ENCODE measurements at regions not wholly inside any gene's neighbourhood (a gene's known extent, or its start where the extent isn't known, plus 50 kb on each side); places are given as distances from the start of the nearest gene placed in this dataset.

GRCh38 chr14:26773906-26774593 is 176.2 kb upstream of the NOVA1 start:
- no peak for DNase-seq

DNA sequence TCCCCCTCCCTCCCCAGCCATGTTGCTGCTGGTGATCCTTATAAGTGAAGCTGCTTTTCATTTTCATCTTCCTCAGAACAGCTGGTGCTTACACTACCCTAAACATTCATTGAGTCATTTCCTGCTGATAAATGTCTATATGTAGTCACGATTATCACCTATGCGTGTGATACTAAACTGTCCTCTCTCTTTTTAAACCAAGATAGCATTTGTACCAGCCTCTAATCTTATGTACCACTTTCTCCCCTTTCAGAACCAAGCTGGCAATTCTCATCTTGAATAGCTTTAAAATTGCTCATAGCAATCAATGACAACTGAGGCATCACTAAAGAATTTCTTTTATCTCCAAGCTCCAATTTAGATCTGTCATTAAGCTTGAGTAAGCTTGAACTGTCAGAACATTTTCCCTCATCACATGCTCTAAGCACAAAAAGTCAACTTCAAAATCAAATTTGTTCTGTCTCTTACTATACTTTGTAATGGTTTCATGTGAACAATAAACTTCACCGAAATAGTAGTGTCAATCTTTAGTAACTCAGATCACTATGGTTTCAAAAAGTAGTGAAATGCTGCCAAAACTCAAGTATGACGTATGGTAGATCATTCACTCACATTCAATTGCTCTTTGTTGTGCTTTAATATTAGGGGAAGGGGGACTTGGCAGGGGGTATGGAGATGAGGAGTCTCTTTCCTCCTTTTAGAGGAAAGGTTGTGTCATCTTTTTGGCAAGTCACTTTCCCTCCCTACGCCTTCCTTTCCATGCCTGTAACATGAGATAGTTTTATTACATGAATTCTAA is 178.1 kb upstream of the NOVA1 start:
- DNase-seq, result no peak

DNA sequence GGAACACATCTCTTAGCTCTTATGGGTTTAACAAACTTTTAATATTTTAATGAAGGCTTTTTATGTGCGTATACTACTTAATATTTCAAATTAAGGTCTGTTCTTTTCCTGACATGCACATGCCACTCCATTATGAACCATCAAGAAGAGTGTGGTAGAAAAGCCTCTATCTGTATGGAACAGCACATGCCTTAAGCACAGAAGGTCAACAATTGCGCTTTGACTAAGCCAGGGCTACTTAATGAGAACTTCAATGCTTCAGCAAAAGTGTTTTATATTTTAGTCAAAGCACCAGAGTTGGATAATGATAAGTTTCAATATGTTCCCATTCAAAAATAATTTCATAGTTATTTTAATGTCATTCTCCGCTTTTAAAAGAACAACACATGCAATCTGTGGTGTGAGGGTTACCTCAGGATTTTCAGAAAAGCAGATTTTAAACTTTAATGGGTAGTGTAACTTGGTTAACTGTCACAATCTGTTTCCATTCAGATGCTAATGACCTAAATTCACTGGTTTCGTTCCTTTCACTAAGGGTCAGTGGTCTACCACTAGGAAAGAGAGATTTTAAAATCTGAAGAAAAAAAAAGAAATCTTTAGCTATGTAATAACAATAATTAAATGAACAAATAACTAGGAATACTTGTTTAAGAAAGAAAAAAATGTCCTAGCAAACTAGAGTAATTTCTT is 193.4 kb upstream of the NOVA1 start:
- no peak for DNase-seq

GRCh38 chr14:26794731-26795130 is 196.9 kb upstream of the NOVA1 start:
- no peak for DNase-seq

- DNase-seq, result no peak
These were observed 210.6 kb upstream of the NOVA1 start for GRCh38 chr14:26808407-26808806.

- no peak for DNase-seq
These were observed 212.8 kb upstream of the NOVA1 start for GRCh38 chr14:26810631-26811030.

GRCh38 chr14:26811756-26812305 is 214.0 kb upstream of the NOVA1 start:
- no peak for DNase-seq

GRCh38 chr14:26820138-26820537 is 222.3 kb upstream of the NOVA1 start:
- DNase-seq, result peak; percentile 78 to 82

DNA sequence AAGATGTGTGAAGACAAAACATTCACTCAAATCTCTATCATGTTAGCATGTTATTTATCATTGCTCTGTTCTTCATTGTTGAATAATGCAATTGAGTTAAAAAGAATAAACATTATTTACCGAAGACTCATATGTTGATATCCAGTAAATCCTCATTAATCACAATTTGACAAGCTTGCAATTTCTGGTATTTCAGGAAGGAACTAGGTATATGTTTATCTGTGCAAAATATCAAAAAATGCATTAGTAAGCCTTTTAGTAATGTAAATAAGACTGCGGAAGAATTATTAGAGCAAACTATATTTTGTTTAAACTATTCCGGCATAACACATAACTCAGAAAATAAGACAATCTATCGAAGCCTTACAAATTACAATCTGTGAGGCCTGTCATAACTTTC is 222.7 kb upstream of the NOVA1 start:
- no peak for DNase-seq

GRCh38 chr14:26828741-26829140 is 230.9 kb upstream of the NOVA1 start:
- no peak for DNase-seq

DNA sequence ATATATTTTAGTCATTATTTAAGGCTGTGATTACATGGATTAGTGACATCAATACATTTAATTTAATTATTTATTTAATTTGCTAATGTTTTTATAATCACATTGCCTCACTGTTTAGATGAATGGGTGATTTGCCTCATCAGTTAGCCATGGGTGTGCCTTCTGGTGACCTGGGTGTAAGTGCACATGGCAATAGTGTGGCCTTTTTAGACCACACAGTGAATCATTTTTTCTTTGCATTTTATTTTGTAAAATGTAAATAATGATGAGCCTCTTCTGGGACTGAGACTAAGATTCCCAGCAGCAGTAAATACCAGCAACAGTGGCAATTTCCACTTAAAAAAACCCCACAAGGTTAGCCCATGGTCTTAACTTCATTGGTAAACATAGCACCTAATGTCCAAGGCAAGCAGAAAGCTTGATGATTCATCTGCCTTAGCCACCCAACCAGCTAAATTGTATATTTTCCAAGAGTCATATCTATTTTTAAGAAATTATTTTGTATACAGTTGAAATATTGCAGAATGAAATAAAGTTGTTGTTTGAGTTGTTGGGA is 235.9 kb upstream of the NOVA1 start:
- no peak for DNase-seq

- DNase-seq, result no peak
These were observed 238.2 kb upstream of the NOVA1 start for GRCh38 chr14:26835979-26836570.

DNA sequence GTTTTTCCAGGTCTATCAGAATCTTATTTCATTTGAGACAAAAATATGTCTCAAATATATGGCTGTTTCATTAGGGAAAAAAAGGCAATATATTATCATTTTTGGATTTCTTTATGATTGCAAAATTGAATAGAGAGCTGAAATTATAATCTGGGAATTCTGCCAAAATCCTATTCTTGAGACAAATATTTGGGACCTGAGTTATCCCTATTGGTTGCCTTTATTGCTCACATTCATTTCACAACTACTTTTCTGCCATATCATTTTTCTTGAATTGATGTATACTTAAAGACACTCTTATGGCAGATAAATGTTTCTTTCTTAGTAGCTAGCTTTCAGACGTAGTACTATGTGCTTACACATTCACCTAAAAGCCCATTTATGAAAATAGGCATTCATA is 241.6 kb upstream of the NOVA1 start:
- no peak for DNase-seq

DNA sequence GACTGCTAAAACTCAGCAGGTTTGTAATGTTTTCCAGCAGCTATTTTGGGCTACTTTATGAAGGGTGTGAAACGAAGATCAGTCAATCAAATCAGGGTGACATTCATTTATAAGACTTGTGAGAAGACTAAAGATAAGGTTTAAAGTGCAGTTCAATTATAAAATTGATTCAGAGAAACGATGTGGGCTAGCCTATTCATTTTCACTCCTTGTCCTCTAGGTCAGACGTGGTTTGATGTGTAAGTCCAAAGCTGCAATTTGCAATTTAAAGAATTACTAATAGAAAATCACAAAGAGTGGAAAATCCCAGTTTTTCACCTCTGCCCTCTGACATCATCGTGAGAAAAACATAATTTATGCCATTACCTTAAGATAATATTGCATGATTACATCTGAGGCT is 243.5 kb upstream of the NOVA1 start:
- DNase-seq, result no peak

GRCh38 chr14:26841920-26842741 is 244.3 kb upstream of the NOVA1 start:
- DNase-seq, result no peak

GRCh38 chr14:26845151-26845818 is 247.5 kb upstream of the NOVA1 start:
- DNase-seq, result no peak

- DNase-seq, result no peak
These were observed 248.6 kb upstream of the NOVA1 start for GRCh38 chr14:26846388-26846787.

DNA sequence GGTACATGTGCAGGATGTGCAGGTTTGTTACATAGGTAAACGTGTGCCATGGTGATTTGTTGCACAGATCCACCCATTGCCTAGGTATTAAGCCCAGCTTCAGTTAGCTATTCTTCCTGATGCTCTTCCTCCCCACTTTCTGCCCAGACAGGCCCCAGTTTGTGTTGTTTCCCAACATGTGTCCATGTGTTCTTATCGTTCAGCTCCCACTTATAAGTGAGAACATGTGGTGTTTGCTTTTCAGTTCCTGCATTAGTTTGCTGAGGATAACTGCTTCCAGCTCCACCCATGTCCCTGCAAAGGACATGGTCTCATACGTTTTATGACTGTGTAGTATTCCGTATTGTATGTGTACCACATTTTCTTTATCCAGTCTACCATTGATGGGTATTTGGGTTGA is 251.7 kb upstream of the NOVA1 start:
- DNase-seq, result no peak

GRCh38 chr14:26851793-26852192 is 254.0 kb upstream of the NOVA1 start:
- DNase-seq, result no peak

DNA sequence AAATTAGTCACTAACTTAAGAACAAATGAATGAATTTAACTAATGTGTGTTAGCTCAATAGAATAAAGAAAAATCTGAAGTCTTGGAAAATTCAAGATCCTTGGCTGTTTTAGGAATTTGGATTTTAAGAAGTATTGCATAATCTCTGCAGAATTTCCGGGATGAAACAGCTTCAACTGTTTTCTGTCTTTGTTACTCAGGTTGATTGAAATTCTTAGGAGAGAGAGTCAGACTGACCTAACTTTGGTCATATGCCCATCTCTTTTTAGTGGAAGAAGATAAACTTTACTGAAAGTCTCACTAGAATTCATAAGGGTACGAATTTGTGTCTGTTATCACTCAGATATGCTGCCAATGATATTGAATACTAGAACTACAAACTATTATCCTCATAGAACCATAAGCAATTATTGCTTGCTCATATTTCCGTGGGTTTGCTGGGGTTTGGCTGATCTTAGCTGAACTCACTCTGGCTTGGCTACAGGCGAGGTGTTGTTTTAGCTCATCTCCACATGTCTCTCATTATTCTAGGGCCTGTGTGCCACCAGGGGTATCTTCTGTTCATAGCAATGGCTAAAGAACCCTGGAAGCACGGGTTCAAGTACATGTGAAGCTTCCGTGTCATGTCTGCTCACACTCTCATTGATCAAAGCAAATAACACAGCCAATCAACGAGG is 257.4 kb upstream of the NOVA1 start:
- no peak for DNase-seq

Data from NCI-H1930 (cell line).